ENCODE measurements at regions not wholly inside any gene's neighbourhood (a gene's known extent, or its start where the extent isn't known, plus 50 kb on each side); places are given as distances from the start of the nearest gene placed in this dataset.
"Not testable (repeated sequence)": the region's sequence is repeated elsewhere in the genome, so short reads cannot be mapped to it uniquely, and the experiment has no call there.

- Histone ChIP-seq H3K4me1 (ENCODE audit: insufficient read depth, low read length) (peaks cover 7% of the 10 kb centered on the region), H3K79me2 (ENCODE audit: insufficient read depth, low read length) (no peaks in the 10 kb centered on the region), H3K9me3 (ENCODE audit: insufficient read depth, low read depth, low read length) (no peaks in the 10 kb centered on the region), H3K4me3 (ENCODE audit: insufficient read depth, low read depth, low read length) (no peak overlapping the region), H2AFZ (ENCODE audit: low read depth, low read length) (no peak overlapping the region), H3K27ac (ENCODE audit: low read depth, low read length) (no peak overlapping the region), H3K27me3 (ENCODE audit: insufficient read depth, low read length) (no peaks in the 10 kb centered on the region), H3K4me2 (ENCODE audit: low read length) (no peak overlapping the region), H3K36me3 (ENCODE audit: insufficient read depth, low read length) (no peaks in the 10 kb centered on the region), H4K20me1 (ENCODE audit: insufficient read depth, low read length) (no peaks in the 10 kb centered on the region), H3K9ac (ENCODE audit: low read length) (no peak overlapping the region)
- Mint-ChIP-seq H3K27me3 (ENCODE audit: low read depth, unreplicated experiment) (no peaks in the 10 kb centered on the region), H3K36me3 (ENCODE audit: low read depth, unreplicated experiment) (no peaks in the 10 kb centered on the region), H3K27ac (ENCODE audit: unreplicated experiment) (no peak overlapping the region), H3K9me3 (ENCODE audit: unreplicated experiment) (no peaks in the 10 kb centered on the region), H3K4me1 (ENCODE audit: low read depth, unreplicated experiment) (peaks cover 6% of the 10 kb centered on the region), H3K4me3 (ENCODE audit: unreplicated experiment) (no peak overlapping the region)
- no peak for FAIRE-seq
- no peak for DNase-seq (ENCODE audit: low read depth)
- TF ChIP-seq, protein P1, sequence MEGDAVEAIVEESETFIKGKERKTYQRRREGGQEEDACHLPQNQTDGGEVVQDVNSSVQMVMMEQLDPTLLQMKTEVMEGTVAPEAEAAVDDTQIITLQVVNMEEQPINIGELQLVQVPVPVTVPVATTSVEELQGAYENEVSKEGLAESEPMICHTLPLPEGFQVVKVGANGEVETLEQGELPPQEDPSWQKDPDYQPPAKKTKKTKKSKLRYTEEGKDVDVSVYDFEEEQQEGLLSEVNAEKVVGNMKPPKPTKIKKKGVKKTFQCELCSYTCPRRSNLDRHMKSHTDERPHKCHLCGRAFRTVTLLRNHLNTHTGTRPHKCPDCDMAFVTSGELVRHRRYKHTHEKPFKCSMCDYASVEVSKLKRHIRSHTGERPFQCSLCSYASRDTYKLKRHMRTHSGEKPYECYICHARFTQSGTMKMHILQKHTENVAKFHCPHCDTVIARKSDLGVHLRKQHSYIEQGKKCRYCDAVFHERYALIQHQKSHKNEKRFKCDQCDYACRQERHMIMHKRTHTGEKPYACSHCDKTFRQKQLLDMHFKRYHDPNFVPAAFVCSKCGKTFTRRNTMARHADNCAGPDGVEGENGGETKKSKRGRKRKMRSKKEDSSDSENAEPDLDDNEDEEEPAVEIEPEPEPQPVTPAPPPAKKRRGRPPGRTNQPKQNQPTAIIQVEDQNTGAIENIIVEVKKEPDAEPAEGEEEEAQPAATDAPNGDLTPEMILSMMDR (IDR thresholded peaks at IDR 0.05; ENCODE audit: insufficient read depth, low read depth, low read length): no peak
- no peak for TF ChIP-seq EZH2 (IDR thresholded peaks at IDR 0.05; ENCODE audit: insufficient read depth, low read length)
Measured at GRCh38 chr5:154702477-154702876, 52.7 kb upstream of the LARP1 start.

DNA sequence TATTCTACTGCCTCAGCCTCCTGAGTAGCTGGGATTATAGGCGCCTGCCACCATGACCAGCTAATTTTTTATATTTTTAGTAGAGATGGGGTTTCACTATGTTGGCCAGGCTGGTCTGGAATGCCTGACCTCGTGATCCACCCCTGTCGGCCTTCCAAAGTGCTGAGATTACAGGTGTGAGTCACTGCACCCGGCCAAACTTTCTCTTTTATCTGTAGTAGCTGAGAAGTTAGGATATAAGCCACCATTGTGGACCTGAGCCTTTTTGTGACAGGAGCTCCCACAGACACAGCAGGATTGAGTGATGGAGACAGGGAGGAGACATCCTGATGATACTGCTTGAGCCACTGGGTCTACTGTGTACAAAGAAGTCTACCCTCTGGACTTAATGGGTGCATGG is 53.5 kb upstream of the LARP1 start:
- not testable (repeated sequence) for H3K9ac ChIP-seq (ENCODE audit: low read length); H3K79me2 ChIP-seq (ENCODE audit: insufficient read depth, low read length); H3K4me3 Mint-ChIP-seq (ENCODE audit: unreplicated experiment); H3K27ac ChIP-seq (ENCODE audit: low read depth, low read length); H3K27ac Mint-ChIP-seq (ENCODE audit: unreplicated experiment); FAIRE-seq; DNase-seq (ENCODE audit: low read depth); H3K4me1 ChIP-seq (ENCODE audit: insufficient read depth, low read length); H4K20me1 ChIP-seq (ENCODE audit: insufficient read depth, low read length); H3K9me3 Mint-ChIP-seq (ENCODE audit: unreplicated experiment); H3K27me3 ChIP-seq (ENCODE audit: insufficient read depth, low read length); H3K27me3 Mint-ChIP-seq (ENCODE audit: low read depth, unreplicated experiment); H2AFZ ChIP-seq (ENCODE audit: low read depth, low read length); H3K9me3 ChIP-seq (ENCODE audit: insufficient read depth, low read depth, low read length); H3K36me3 Mint-ChIP-seq (ENCODE audit: low read depth, unreplicated experiment); H3K4me3 ChIP-seq (ENCODE audit: insufficient read depth, low read depth, low read length); H3K36me3 ChIP-seq (ENCODE audit: insufficient read depth, low read length); H3K4me2 ChIP-seq (ENCODE audit: low read length)
- H3K4me1 Mint-ChIP-seq (ENCODE audit: low read depth, unreplicated experiment): peaks cover 12% of the 10 kb centered on the region

DNA sequence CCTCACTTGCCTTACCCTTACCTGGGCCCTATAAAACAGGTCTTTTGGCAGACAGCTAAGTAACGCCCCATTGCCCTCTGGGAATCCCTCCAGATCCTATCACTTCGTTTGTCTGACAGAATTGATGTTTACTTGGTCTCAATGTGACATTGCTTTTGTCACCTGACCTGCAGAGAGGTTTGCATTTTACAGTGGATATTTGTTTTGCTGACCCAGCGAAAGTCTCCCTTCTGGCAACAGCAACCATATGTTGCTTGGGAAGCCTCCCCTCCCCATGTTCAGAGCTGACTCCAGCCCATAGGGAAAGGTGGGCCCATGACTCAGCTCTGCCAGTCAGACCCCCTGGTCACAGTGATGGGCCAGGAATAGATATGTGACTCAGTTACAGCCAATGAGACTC is 54.0 kb upstream of the LARP1 start:
- Mint-ChIP-seq H3K36me3 (ENCODE audit: low read depth, unreplicated experiment) (no peaks in the 10 kb centered on the region), H3K4me3 (ENCODE audit: unreplicated experiment) (no peak overlapping the region), H3K27me3 (ENCODE audit: low read depth, unreplicated experiment) (no peaks in the 10 kb centered on the region), H3K4me1 (ENCODE audit: low read depth, unreplicated experiment) (peaks cover 13% of the 10 kb centered on the region), H3K9me3 (ENCODE audit: unreplicated experiment) (no peaks in the 10 kb centered on the region), H3K27ac (ENCODE audit: unreplicated experiment) (no peak overlapping the region)
- Histone ChIP-seq H4K20me1 (ENCODE audit: insufficient read depth, low read length) (no peaks in the 10 kb centered on the region), H3K4me1 (ENCODE audit: insufficient read depth, low read length) (peaks cover 7% of the 10 kb centered on the region), H2AFZ (ENCODE audit: low read depth, low read length) (no peak overlapping the region), H3K36me3 (ENCODE audit: insufficient read depth, low read length) (no peaks in the 10 kb centered on the region), H3K27me3 (ENCODE audit: insufficient read depth, low read length) (no peaks in the 10 kb centered on the region), H3K79me2 (ENCODE audit: insufficient read depth, low read length) (no peaks in the 10 kb centered on the region), H3K27ac (ENCODE audit: low read depth, low read length) (no peak overlapping the region), H3K9ac (ENCODE audit: low read length) (no peak overlapping the region), H3K9me3 (ENCODE audit: insufficient read depth, low read depth, low read length) (no peaks in the 10 kb centered on the region), H3K4me2 (ENCODE audit: low read length) (peak overlapping the region; percentile 32), H3K4me3 (ENCODE audit: insufficient read depth, low read depth, low read length) (no peak overlapping the region)
- TF ChIP-seq, protein P1 (IDR thresholded peaks at IDR 0.05; ENCODE audit: insufficient read depth, low read depth, low read length): no peak
- TF ChIP-seq EZH2 (IDR thresholded peaks at IDR 0.05; ENCODE audit: insufficient read depth, low read length): no peak
- no peak for FAIRE-seq
- DNase-seq (ENCODE audit: low read depth): no peak

- not testable (repeated sequence) for H3K4me3 ChIP-seq (ENCODE audit: insufficient read depth, low read depth, low read length); H4K20me1 ChIP-seq (ENCODE audit: insufficient read depth, low read length); H3K27ac Mint-ChIP-seq (ENCODE audit: unreplicated experiment); H3K36me3 Mint-ChIP-seq (ENCODE audit: low read depth, unreplicated experiment); H3K36me3 ChIP-seq (ENCODE audit: insufficient read depth, low read length); H3K27ac ChIP-seq (ENCODE audit: low read depth, low read length); H3K27me3 Mint-ChIP-seq (ENCODE audit: low read depth, unreplicated experiment); H3K4me1 ChIP-seq (ENCODE audit: insufficient read depth, low read length); H3K9me3 Mint-ChIP-seq (ENCODE audit: unreplicated experiment); H2AFZ ChIP-seq (ENCODE audit: low read depth, low read length); H3K79me2 ChIP-seq (ENCODE audit: insufficient read depth, low read length); FAIRE-seq; H3K9ac ChIP-seq (ENCODE audit: low read length); H3K4me3 Mint-ChIP-seq (ENCODE audit: unreplicated experiment); H3K4me2 ChIP-seq (ENCODE audit: low read length); DNase-seq (ENCODE audit: low read depth); H3K27me3 ChIP-seq (ENCODE audit: insufficient read depth, low read length); H3K9me3 ChIP-seq (ENCODE audit: insufficient read depth, low read depth, low read length)
- peaks cover 13% of the 10 kb centered on the region for H3K4me1 Mint-ChIP-seq (ENCODE audit: low read depth, unreplicated experiment)
Measured at GRCh38 chr5:154700289-154700928, 54.8 kb upstream of the LARP1 start.
